ENCODE measurements at regions not wholly inside any gene's neighbourhood (a gene's known extent, or its start where the extent isn't known, plus 50 kb on each side); places are given as distances from the start of the nearest gene placed in this dataset.

GRCh38 chr9:99445371-99445891 lies 223.3 kb downstream of the SEC61B start:
- DNase-seq: no peak

- DNase-seq: no peak
Observed at GRCh38 chr9:99445920-99446319, 223.8 kb downstream of the SEC61B start.

GRCh38 chr9:99447951-99448350 lies 225.9 kb downstream of the SEC61B start:
- no peak for DNase-seq

- no peak for DNase-seq
Observed at GRCh38 chr9:99449726-99450125, 227.6 kb downstream of the SEC61B start.

- DNase-seq: no peak
Observed at GRCh38 chr9:99451112-99451606, 229.1 kb downstream of the SEC61B start.

GRCh38 chr9:99457406-99457805 lies 235.3 kb downstream of the SEC61B start:
- no peak for DNase-seq

- DNase-seq: no peak
Observed at GRCh38 chr9:99457981-99458380, 235.9 kb downstream of the SEC61B start.

GRCh38 chr9:99459919-99460318 lies 237.8 kb downstream of the SEC61B start:
- DNase-seq: no peak

- DNase-seq: no peak
Observed at GRCh38 chr9:99463131-99463530, 241.0 kb downstream of the SEC61B start.

- no peak for DNase-seq
Observed at GRCh38 chr9:99464568-99464967, 242.5 kb downstream of the SEC61B start.

GRCh38 chr9:99465231-99465907 lies 243.3 kb downstream of the SEC61B start:
- peak in 1 of 3 experiments; percentile 37 for DNase-seq

- DNase-seq: no peak
Observed at GRCh38 chr9:99466104-99466503, 244.0 kb downstream of the SEC61B start.

GRCh38 chr9:99466781-99467180 lies 244.7 kb downstream of the SEC61B start:
- no peak for DNase-seq

- DNase-seq: no peak
Observed at GRCh38 chr9:99471033-99471432, 249.0 kb downstream of the SEC61B start.

GRCh38 chr9:99472240-99472915 lies 250.3 kb downstream of the SEC61B start:
- no peak for DNase-seq

- DNase-seq: no peak
Observed at GRCh38 chr9:99472916-99473245, 250.8 kb downstream of the SEC61B start.

GRCh38 chr9:99474186-99474585 lies 252.1 kb downstream of the SEC61B start:
- DNase-seq: no peak

GRCh38 chr9:99475401-99476065 lies 253.5 kb downstream of the SEC61B start:
- no peak for DNase-seq

- DNase-seq: no peak
Observed at GRCh38 chr9:99478469-99479027, 256.5 kb downstream of the SEC61B start.

- no peak for DNase-seq
Observed at GRCh38 chr9:99479929-99480328, 257.8 kb downstream of the SEC61B start.

GRCh38 chr9:99485459-99485858 lies 263.4 kb downstream of the SEC61B start:
- no peak for DNase-seq

- no peak for DNase-seq
Observed at GRCh38 chr9:99486684-99487083, 264.6 kb downstream of the SEC61B start.
